ENCODE measurements at regions not wholly inside any gene's neighbourhood (a gene's known extent, or its start where the extent isn't known, plus 50 kb on each side); places are given as distances from the start of the nearest gene placed in this dataset.

GRCh38 chr5:52693836-52694235 lies 93.9 kb upstream of the ITGA1 start:
- TF ChIP-seq CTCF (IDR thresholded peaks at IDR 0.05; ENCODE audit: low read length) (no peak), EZH2phosphoT487 (IDR thresholded peaks at IDR 0.05; ENCODE audit: low read length) (no peak), EZH2 (optimal IDR thresholded peaks at IDR 0.05; ENCODE audit: low read depth, low read length) (no peak)
